ENCODE measurements at regions not wholly inside any gene's neighbourhood (a gene's known extent, or its start where the extent isn't known, plus 50 kb on each side); places are given as distances from the start of the nearest gene placed in this dataset.

DNA sequence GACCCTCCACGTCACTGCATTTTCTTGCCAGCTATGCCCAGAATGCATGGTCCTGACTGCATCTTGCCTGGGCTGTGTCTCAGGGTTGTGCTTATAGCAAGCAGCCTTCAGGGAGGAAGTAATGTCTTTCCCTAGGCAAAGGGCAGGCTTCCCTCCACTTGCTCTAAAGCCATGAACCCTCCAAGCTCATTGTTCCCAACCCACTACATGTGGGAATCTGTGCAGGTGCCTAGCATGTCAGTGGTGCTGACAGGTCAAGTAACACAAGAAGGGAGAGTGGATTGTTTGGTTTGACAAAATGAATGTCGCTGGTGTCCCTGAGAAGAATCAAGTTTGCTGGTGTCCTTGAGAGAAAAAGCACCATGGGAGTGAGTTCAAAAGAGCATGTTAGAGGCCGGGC, 53.9 kb upstream of the UCN3 start:
- no peak for DNase-seq

DNA sequence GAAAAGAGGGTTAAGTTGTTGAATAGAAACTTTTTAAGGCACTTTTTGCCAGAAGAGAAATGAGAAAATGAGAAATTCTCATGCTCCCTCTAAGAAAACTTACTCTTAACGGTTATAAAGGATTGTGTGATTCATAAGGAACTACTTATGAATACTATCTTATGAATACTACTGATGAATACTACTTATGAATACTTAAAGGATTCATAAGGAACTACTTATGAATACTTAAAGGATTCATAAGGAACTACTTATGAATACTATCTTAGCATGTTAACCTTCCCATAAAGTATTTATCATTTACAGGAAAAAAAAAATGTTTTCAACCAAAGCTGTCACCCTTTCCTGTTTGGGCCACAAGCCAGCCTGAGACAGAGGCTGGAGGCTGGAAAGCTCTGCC, 53.1 kb upstream of the UCN3 start:
- DNase-seq = no peak

DNA sequence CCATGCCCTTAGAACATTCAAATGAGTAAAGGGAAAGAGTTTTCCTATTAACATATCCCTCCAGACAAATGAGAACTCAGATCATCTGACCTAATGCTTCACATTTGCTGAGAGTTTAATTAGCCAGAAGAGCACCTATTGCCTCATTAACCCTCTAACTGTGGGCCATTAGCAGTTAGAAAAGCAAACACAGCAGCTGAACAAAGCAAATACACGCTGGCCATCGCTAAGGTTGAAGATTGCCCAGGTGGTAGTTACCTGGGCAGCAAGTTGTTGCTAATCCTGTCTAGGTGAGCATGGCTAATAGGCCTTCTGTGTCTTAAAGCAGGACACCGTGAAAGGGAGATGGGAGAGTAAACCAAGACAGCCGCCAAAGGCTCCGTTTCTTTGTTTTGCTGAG, 49.9 kb upstream of the UCN3 start:
- no peak for DNase-seq

Data from T-helper 1 cell (primary cell).